Testis (tissue), 2 donors: ENCODE measurements at regions not wholly inside any gene's neighbourhood (a gene's known extent, or its start where the extent isn't known, plus 50 kb on each side); places are given as distances from the start of the nearest gene placed in this dataset.

Experiments used
- POLR2A ChIP-seq: fragments of 450-650 bp; IDR thresholded peaks from one replicate; pipeline ENCODE4 v1.6.1; 2017; ENCODE audit warnings: antibody characterized with exemption, mild to moderate bottlenecking, moderate library complexity
- TF ChIP-seq, protein P1 (sequence below), 3 experiments: fragments of 450-650 bp in 2 of 3; fragments of 200-600 bp in 1 of 3; sonication (generic) in 1 of 3; IDR thresholded peaks; one replicate each; pipeline ENCODE4 v1.5.1; 2016 to 2019; ENCODE audit warnings: antibody characterized with exemption in 3 of 3, mild to moderate bottlenecking in 2 of 3, moderate library complexity in 1 of 3

DNA sequence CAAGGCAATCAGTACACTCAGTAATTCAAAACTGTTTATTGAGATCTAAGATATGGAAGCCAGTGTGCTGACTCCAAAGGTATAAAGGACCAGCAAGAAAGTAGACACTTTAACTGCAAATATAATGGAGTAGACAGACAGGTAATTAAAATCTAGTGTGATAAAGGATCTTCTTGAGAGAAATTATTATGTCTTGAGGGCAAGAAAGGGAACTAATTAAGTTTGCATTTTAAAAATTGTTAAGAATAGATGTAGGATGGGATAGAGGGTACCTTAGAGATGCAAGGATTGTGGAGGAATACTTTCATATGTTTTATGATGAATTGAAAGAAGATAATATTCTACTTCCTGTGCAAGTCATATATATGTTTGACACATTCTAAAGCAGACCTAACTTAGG, 825.3 kb downstream of the LTN1 start:
- no peak for TF ChIP-seq POLR2A
- TF ChIP-seq, protein P1, sequence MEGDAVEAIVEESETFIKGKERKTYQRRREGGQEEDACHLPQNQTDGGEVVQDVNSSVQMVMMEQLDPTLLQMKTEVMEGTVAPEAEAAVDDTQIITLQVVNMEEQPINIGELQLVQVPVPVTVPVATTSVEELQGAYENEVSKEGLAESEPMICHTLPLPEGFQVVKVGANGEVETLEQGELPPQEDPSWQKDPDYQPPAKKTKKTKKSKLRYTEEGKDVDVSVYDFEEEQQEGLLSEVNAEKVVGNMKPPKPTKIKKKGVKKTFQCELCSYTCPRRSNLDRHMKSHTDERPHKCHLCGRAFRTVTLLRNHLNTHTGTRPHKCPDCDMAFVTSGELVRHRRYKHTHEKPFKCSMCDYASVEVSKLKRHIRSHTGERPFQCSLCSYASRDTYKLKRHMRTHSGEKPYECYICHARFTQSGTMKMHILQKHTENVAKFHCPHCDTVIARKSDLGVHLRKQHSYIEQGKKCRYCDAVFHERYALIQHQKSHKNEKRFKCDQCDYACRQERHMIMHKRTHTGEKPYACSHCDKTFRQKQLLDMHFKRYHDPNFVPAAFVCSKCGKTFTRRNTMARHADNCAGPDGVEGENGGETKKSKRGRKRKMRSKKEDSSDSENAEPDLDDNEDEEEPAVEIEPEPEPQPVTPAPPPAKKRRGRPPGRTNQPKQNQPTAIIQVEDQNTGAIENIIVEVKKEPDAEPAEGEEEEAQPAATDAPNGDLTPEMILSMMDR (IDR thresholded peaks at IDR 0.05): no peak
